Spleen (tissue), 11 donors: ENCODE measurements at regions not wholly inside any gene's neighbourhood (a gene's known extent, or its start where the extent isn't known, plus 50 kb on each side); places are given as distances from the start of the nearest gene placed in this dataset.

Experiments
- DNase-seq: peaks from one replicate; pipeline ENCODE4 v3.0.0-alpha.2; 2020
- H3K27ac ChIP-seq, 8 donors: fragments of 200-600 bp; sonication (generic) in 7 of 8; 1 replicate in 4 of 8; 2 replicates in 4 of 8; pipeline versions ENCODE4 v1.5.0 to v1.8.0; 2016 to 2021; ENCODE audit warnings: inconsistent platforms in 4 of 8, mild to moderate bottlenecking in 4 of 8, moderate library complexity in 1 of 8
- H3K27me3 ChIP-seq, 7 donors: fragments of 200-600 bp; sonication (generic) in 6 of 7; replicated peaks in 1 of 7; 1 replicate in 4 of 7; 2 replicates in 3 of 7; pipeline versions ENCODE4 v1.5.0 to v1.8.0; 2016 to 2021; ENCODE audit warnings: inconsistent platforms in 3 of 7, mild to moderate bottlenecking in 1 of 7
- H3K36me3 ChIP-seq, 6 donors: fragments of 200-600 bp; sonication (generic) in 5 of 6; 1 replicate in 4 of 6; 2 replicates in 2 of 6; pipeline versions ENCODE4 v1.5.0 to v1.8.0; 2016 to 2021; ENCODE audit warnings: inconsistent platforms in 2 of 6
- H3K4me1 ChIP-seq, 6 donors: fragments of 200-600 bp; sonication (generic) in 5 of 6; 1 replicate in 3 of 6; 2 replicates in 3 of 6; pipeline versions ENCODE4 v1.5.0 to v1.8.0; 2016 to 2021; ENCODE audit warnings: inconsistent platforms in 3 of 6
- H3K4me3 ChIP-seq, 8 donors: fragments of 200-600 bp; sonication (generic) in 7 of 8; 1 replicate in 4 of 8; 2 replicates in 4 of 8; pipeline versions ENCODE4 v1.5.0 to v1.8.0; 2016 to 2021; ENCODE audit warnings: inconsistent platforms in 4 of 8, mild to moderate bottlenecking in 4 of 8, moderate library complexity in 2 of 8
- H3K9me3 ChIP-seq, 8 donors: fragments of 200-600 bp; sonication (generic) in 7 of 8; 1 replicate in 4 of 8; 2 replicates in 4 of 8; pipeline versions ENCODE4 v1.5.0 to v1.8.0; 2016 to 2021; ENCODE audit warnings: inconsistent platforms in 4 of 8
- CTCF ChIP-seq, 11 experiments: fragments of 200-600 bp in 7 of 11; fragments of 450-650 bp in 4 of 11; sonication (generic) in 4 of 11; IDR thresholded peaks in 8 of 11; conservative IDR thresholded peaks in 3 of 11; 1 replicate in 7 of 11; 2 replicates in 4 of 11; pipeline versions ENCODE4 v1.4.0 to v1.8.0; 2016 to 2021; ENCODE audit warnings: antibody characterized with exemption in 11 of 11, inconsistent platforms in 4 of 11, mild to moderate bottlenecking in 1 of 11
- POLR2A ChIP-seq, 3 donors: fragments of 450-650 bp; IDR thresholded peaks; one replicate each; pipeline ENCODE4 v1.5.1; 2017; ENCODE audit warnings: antibody characterized with exemption in 3 of 3, mild to moderate bottlenecking in 1 of 3
- POLR2AphosphoS5 ChIP-seq, 3 donors: sonication (generic); formaldehyde crosslinking; IDR thresholded peaks; one replicate each; pipeline ENCODE4 v1.5.1; 2017; ENCODE audit warnings: antibody characterized with exemption in 3 of 3
- WGBS, 5 donors: extraction: QIAGEN DNeasy Blood & Tissue Kit in 3 of 5; methylation state at CpG; one replicate each; pipeline versions ENCODE4 v1.1.5 to v1.1.7; 2013 to 2018; 5-methylcytosine and 5-hydroxymethylcytosine counted together
- intact Hi-C: fragments of 100-400 bp; cut with DNase I; formaldehyde crosslinking; loops from one replicate; pipeline ENCODE4 v1.15.0; 2023; ENCODE audit warnings: low total_unique reads
- donor health status: healthy with polysubstance abuse.
- donor health status: DM: no; HTN: no; CAD: no; lungs with moderate emphysema.
- donor health status: DM: no; HTN: no; CAD: no.
- donor health status: Bipolar disorder and iron deficiency.
- donor health status: healthy.
- donor health status: DM: no; HTN: no; CAD: no.
- donor health status: DM: yes; HTN: yes; CAD: no.

- H3K4me3 ChIP-seq, result no peak overlapping the region
- peaks cover 0 to 19% (median 11%) of the 10 kb centered on the region in 8 donors for H3K9me3 ChIP-seq
- no peak for DNase-seq
- intact Hi-C loops, result no loop called here
- H3K27me3 ChIP-seq, result peaks cover 0 to 17% (median 0%) of the 10 kb centered on the region in 7 donors
- H3K27ac ChIP-seq, result no peak overlapping the region
- no peaks in the 10 kb centered on the region for H3K36me3 ChIP-seq
- TF ChIP-seq POLR2A (IDR thresholded peaks at IDR 0.05), result no peak
- no peak for TF ChIP-seq CTCF (IDR thresholded peaks at IDR 0.05 in 8 of 11, conservative IDR thresholded peaks at IDR 0.05 in 3 of 11)
- no peak for TF ChIP-seq POLR2AphosphoS5 (IDR thresholded peaks at IDR 0.05)
- 83 to 93% (median 88%) methylated on average over 20 to 24 of the region's 24 CpGs for WGBS, 5 donors
- no peaks in the 10 kb centered on the region for H3K4me1 ChIP-seq
Observed at GRCh38 chr10:78828647-78829539, 239.9 kb upstream of the ZMIZ1 start.

GRCh38 chr10:78829565-78829964 is 239.2 kb upstream of the ZMIZ1 start:
- Histone ChIP-seq H3K4me3 (no peak overlapping the region), H3K27ac (no peak overlapping the region), H3K36me3 (no peaks in the 10 kb centered on the region), H3K27me3 (peaks cover 0 to 17% (median 0%) of the 10 kb centered on the region in 7 donors), H3K4me1 (no peaks in the 10 kb centered on the region), H3K9me3 (peaks cover 0 to 23% (median 12%) of the 10 kb centered on the region in 8 donors)
- DNase-seq, result no peak
- intact Hi-C loops, result no loop called here
- 69 to 86% (median 79%) methylated on average over 9 of the region's 9 CpGs for WGBS, 5 donors
- TF ChIP-seq POLR2AphosphoS5 (IDR thresholded peaks at IDR 0.05) (no peak), CTCF (IDR thresholded peaks at IDR 0.05 in 8 of 11, conservative IDR thresholded peaks at IDR 0.05 in 3 of 11) (no peak), POLR2A (IDR thresholded peaks at IDR 0.05) (no peak)

- Histone ChIP-seq H3K9me3 (peaks cover 0 to 23% (median 12%) of the 10 kb centered on the region in 8 donors), H3K4me3 (no peak overlapping the region), H3K4me1 (no peaks in the 10 kb centered on the region), H3K27ac (no peak overlapping the region), H3K36me3 (no peaks in the 10 kb centered on the region), H3K27me3 (peaks cover 0 to 17% (median 0%) of the 10 kb centered on the region in 7 donors)
- DNase-seq, result no peak
- intact Hi-C loops, result no loop called here
- TF ChIP-seq POLR2A (IDR thresholded peaks at IDR 0.05) (no peak), POLR2AphosphoS5 (IDR thresholded peaks at IDR 0.05) (no peak), CTCF (IDR thresholded peaks at IDR 0.05 in 8 of 11, conservative IDR thresholded peaks at IDR 0.05 in 3 of 11) (no peak)
- WGBS, 5 donors, result 49 to 70% (median 62%) methylated on average over 7 of the region's 7 CpGs
Observed at GRCh38 chr10:78830062-78830975, 238.4 kb upstream of the ZMIZ1 start.
